ENCODE measurements at regions not wholly inside any gene's neighbourhood (a gene's known extent, or its start where the extent isn't known, plus 50 kb on each side); places are given as distances from the start of the nearest gene placed in this dataset.

DNA sequence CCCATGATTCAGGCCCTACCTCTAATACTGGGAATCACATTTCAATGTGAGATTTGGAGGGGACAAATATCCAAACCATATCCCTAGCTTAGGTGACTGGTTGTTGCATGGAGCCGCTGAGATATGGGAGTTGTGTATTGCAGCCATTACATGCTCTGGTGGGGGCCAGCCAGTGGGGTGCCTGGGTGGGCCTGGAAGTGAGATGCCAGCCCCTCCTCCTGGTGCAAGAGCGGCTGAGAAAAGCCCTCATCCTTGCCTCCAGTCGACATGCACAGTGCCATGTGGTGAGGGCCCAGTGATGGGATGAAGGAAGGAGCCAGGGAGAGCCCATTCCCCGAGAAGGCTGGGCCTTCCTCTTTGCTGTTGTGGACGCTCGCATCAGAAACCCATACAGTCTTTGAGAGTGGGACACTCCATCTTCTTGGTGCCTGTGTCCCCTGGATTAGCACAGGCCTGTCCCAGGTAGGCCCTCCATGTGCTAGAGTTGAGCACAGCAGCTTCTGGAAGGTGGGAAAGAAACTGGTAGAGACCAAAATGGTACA lies 1043.0 kb downstream of the TBC1D22A start:
- ChIA-PET CTCF (no interaction called here), POLR2A (no interaction called here)
- H3K36me3 ChIP-seq (ENCODE audit: control insufficient read depth, insufficient read depth, low read length) = no peaks in the 10 kb centered on the region
- TF ChIP-seq, protein P1, sequence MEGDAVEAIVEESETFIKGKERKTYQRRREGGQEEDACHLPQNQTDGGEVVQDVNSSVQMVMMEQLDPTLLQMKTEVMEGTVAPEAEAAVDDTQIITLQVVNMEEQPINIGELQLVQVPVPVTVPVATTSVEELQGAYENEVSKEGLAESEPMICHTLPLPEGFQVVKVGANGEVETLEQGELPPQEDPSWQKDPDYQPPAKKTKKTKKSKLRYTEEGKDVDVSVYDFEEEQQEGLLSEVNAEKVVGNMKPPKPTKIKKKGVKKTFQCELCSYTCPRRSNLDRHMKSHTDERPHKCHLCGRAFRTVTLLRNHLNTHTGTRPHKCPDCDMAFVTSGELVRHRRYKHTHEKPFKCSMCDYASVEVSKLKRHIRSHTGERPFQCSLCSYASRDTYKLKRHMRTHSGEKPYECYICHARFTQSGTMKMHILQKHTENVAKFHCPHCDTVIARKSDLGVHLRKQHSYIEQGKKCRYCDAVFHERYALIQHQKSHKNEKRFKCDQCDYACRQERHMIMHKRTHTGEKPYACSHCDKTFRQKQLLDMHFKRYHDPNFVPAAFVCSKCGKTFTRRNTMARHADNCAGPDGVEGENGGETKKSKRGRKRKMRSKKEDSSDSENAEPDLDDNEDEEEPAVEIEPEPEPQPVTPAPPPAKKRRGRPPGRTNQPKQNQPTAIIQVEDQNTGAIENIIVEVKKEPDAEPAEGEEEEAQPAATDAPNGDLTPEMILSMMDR (IDR thresholded peaks at IDR 0.05; ENCODE audit: insufficient read depth, low read depth, low read length) = no peak
- no peak overlapping the region for H3K4me3 ChIP-seq (ENCODE audit: low read depth, low read length)
- H3K27me3 ChIP-seq (ENCODE audit: control insufficient read depth, insufficient read depth, low read length) = no peaks in the 10 kb centered on the region
- no peak for DNase-seq (ENCODE audit: low read depth)

DNA sequence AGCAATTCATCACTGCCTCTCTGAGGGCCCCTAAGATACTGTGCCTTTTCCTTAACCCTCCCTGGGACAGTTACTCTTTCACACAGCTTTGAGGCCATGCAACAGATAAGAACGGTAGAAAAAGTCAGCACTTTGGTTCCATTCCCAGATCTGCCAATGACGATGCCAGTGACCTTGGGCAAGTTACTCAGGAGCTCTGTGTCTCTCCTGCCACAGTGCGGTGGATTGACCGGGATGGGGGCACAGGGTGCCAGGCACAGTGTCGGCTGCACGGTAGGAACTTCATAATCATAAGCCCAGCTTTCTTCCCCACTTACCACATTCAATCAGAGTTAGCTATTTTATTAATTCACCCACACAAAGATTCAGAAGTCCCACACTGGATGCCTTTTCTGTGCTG lies 1041.8 kb downstream of the TBC1D22A start:
- DNase-seq (ENCODE audit: low read depth) = no peak
- no peaks in the 10 kb centered on the region for H3K36me3 ChIP-seq (ENCODE audit: control insufficient read depth, insufficient read depth, low read length)
- no peaks in the 10 kb centered on the region for H3K27me3 ChIP-seq (ENCODE audit: control insufficient read depth, insufficient read depth, low read length)
- POLR2A ChIA-PET = no interaction called here
- TF ChIP-seq, protein P1 (IDR thresholded peaks at IDR 0.05; ENCODE audit: insufficient read depth, low read depth, low read length) = no peak
- CTCF ChIA-PET = no interaction called here
- H3K4me3 ChIP-seq (ENCODE audit: low read depth, low read length) = no peak overlapping the region

DNA sequence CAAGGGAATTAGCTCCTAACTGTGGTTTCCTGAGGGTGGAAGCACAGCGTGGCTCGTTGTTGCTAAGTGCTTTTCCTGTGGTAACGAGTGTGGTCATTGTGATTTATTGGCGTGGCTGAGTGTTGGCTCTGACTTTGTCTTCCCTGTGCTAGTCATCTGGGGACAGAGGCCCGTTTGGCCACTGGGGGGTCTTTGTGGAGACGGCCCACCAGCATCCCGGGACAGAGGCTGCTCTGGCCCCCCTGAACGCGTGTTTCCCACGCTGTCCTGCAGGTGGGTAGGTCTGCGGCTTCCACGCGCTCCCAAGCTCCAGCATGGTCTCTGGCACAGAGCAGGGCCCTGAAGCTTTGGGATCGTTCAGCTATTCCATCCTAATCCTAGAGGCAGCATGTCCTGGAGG lies 1040.0 kb downstream of the TBC1D22A start:
- ChIA-PET POLR2A (no interaction called here), CTCF (no interaction called here)
- Histone ChIP-seq H3K27me3 (ENCODE audit: control insufficient read depth, insufficient read depth, low read length) (no peaks in the 10 kb centered on the region), H3K36me3 (ENCODE audit: control insufficient read depth, insufficient read depth, low read length) (no peaks in the 10 kb centered on the region), H3K4me3 (ENCODE audit: low read depth, low read length) (no peak overlapping the region)
- no peak for DNase-seq (ENCODE audit: low read depth)
- TF ChIP-seq, protein P1 (IDR thresholded peaks at IDR 0.05; ENCODE audit: insufficient read depth, low read depth, low read length) = no peak

DNA sequence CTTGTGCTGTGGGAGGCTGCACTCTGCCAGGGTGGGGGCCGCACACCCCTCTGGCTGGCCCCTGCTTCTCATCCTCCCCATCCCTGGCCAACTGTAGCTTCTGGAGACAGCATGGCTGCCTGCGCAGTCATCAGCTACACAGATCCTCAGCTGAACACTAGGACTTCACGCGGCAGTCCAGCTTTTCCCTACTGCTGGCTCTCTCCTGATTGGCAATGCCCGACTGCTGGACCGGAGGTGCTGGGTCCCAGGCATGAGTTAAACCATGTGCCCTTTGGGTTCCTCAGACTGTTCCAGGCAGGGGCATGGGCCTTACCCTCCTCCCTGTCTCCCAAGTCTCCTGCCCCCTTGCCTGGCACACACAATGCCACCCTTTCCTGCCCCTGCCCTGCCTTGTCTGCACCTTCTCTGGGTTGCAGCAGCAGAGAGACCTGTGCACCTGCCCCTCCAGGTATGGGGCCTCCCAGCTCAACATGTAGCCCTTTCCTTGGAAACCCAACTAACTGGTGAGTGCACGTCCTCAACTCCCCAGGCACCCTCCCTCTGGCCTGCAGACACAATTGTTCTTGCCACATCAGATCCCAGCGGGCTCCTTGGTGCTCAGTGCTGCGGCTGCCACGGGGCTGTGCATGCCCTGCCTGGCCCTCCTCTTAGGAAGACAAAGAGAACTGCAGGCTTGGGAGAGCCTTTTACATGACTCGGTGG lies 1039.2 kb downstream of the TBC1D22A start:
- TF ChIP-seq, protein P1 (IDR thresholded peaks at IDR 0.05; ENCODE audit: insufficient read depth, low read depth, low read length) = no peak
- ChIA-PET CTCF (no interaction called here), POLR2A (no interaction called here)
- no peaks in the 10 kb centered on the region for H3K27me3 ChIP-seq (ENCODE audit: control insufficient read depth, insufficient read depth, low read length)
- DNase-seq (ENCODE audit: low read depth) = no peak
- no peak overlapping the region for H3K4me3 ChIP-seq (ENCODE audit: low read depth, low read length)
- H3K36me3 ChIP-seq (ENCODE audit: control insufficient read depth, insufficient read depth, low read length) = no peaks in the 10 kb centered on the region

DNA sequence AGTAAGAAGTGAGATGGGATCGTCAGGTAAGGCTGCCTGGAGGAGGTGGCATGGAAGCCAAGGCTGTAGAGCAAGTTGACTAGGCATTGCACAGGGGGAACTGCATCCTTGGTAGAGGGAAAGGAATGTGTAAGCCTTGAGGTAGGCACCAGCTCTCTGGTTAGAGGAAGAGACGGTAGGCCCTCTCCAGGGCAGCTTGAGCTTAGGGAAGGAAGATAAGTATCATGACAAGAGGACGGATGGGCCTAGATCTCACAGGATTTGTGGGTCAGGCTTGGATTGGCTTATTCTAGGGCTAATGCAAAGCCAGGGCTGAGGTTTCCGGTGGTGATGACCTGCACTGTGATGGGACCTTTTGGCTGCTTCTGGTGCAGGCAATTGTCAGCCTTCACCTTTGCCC lies 1035.8 kb downstream of the TBC1D22A start:
- no peak overlapping the region for H3K4me3 ChIP-seq (ENCODE audit: low read depth, low read length)
- CTCF ChIA-PET = no interaction called here
- H3K36me3 ChIP-seq (ENCODE audit: control insufficient read depth, insufficient read depth, low read length) = no peaks in the 10 kb centered on the region
- H3K27me3 ChIP-seq (ENCODE audit: control insufficient read depth, insufficient read depth, low read length) = no peaks in the 10 kb centered on the region
- DNase-seq (ENCODE audit: low read depth) = no peak
- TF ChIP-seq, protein P1 (IDR thresholded peaks at IDR 0.05; ENCODE audit: insufficient read depth, low read depth, low read length) = no peak
- POLR2A ChIA-PET = no interaction called here

Measured in BJ (cell line).